MM.1S (cell line): ENCODE measurements at regions not wholly inside any gene's neighbourhood (a gene's known extent, or its start where the extent isn't known, plus 50 kb on each side); places are given as distances from the start of the nearest gene placed in this dataset.

Source experiments
- CTCF ChIP-seq: fragments of 300-600 bp; sonication (generic); IDR thresholded peaks from 2 replicates; pipeline ENCODE4 v1.5.1; 2016; ENCODE audit warnings: antibody characterized with exemption, low read length, mixed read lengths
- EZH2 ChIP-seq: fragments of 300-600 bp; sonication (generic); optimal IDR thresholded peaks from 2 replicates; pipeline ENCODE3; 2017; ENCODE audit warnings: low read depth, mild to moderate bottlenecking, antibody characterized with exemption, low read length, mixed read lengths

DNA sequence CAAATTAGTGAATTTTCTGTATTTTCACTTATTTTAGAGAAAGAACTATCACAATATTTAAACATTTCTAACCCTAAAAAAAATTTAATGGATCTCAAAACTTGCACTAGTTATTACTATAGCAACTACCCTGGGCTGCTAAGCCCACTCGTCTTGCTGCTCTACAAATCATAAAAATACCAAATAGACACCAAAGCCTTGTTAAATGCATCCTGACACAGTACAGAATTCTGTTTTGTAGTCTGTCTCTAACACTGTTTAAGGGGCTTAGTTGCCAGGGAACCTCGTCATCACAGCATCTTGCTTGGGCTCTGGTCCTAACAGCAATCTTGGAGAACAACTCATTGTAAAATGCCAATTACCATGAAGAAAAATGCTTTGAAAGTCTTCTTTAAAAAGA is 56.9 kb upstream of the MBOAT1 start:
- no peak for TF ChIP-seq CTCF
- TF ChIP-seq EZH2: no peak
